Gastroesophageal sphincter (tissue), 4 donors: ENCODE measurements at regions not wholly inside any gene's neighbourhood (a gene's known extent, or its start where the extent isn't known, plus 50 kb on each side); places are given as distances from the start of the nearest gene placed in this dataset.

Experiments used
- ATAC-seq: fragments of 150-250 bp; one replicate; pipeline ENCODE4 v1.9.1; 2016; ENCODE audit warnings: mild to moderate bottlenecking, moderate library complexity
- H3K27ac ChIP-seq, 4 donors: fragments of 200-600 bp; sonication (generic) in 3 of 4; 1 replicate in 3 of 4; 2 replicates in 1 of 4; pipeline ENCODE4 v1.5.1; 2016 to 2019
- H3K27me3 ChIP-seq: fragments of 200-600 bp; sonication (generic); one replicate; pipeline ENCODE4 v1.5.1; 2019
- H3K36me3 ChIP-seq, 2 donors: fragments of 200-600 bp; sonication (generic); one replicate each; pipeline ENCODE4 v1.5.1; 2019; ENCODE audit warnings: control low read depth in 1 of 2
- H3K4me1 ChIP-seq, 3 donors: fragments of 200-600 bp; sonication (generic); 1 replicate in 2 of 3; 2 replicates in 1 of 3; pipeline ENCODE4 v1.5.1; 2016 to 2019; ENCODE audit warnings: control low read depth in 2 of 3
- H3K4me3 ChIP-seq, 2 donors: fragments of 200-600 bp; sonication (generic); one replicate each; pipeline ENCODE4 v1.5.1; 2019; ENCODE audit warnings: mild to moderate bottlenecking in 1 of 2, moderate library complexity in 1 of 2
- H3K9me3 ChIP-seq, 3 donors: fragments of 200-600 bp; sonication (generic); one replicate each; pipeline ENCODE4 v1.5.1; 2017 to 2019; ENCODE audit warnings: control low read depth in 2 of 3
- CTCF ChIP-seq, 4 experiments: fragments of 200-600 bp in 2 of 4; fragments of 450-650 bp in 2 of 4; sonication (generic) in 1 of 4; IDR thresholded peaks; one replicate each; pipeline ENCODE4 v1.5.1; 2017 to 2019; ENCODE audit warnings: antibody characterized with exemption in 4 of 4, mild to moderate bottlenecking in 2 of 4, moderate library complexity in 2 of 4
- EP300 ChIP-seq: sonication (generic); formaldehyde crosslinking; IDR thresholded peaks from one replicate; pipeline ENCODE4 v1.6.1; 2017; ENCODE audit warnings: antibody characterized with exemption, mild to moderate bottlenecking
- POLR2A ChIP-seq, 2 donors: fragments of 450-650 bp; IDR thresholded peaks; one replicate each; pipeline ENCODE4 v1.6.1; 2017; ENCODE audit warnings: antibody characterized with exemption in 2 of 2, mild to moderate bottlenecking in 2 of 2, moderate library complexity in 1 of 2
- POLR2AphosphoS5 ChIP-seq: sonication (generic); formaldehyde crosslinking; IDR thresholded peaks from one replicate; pipeline ENCODE4 v1.6.1; 2017; ENCODE audit warnings: antibody characterized with exemption
- WGBS, 2 donors: methylation state at CpG; one replicate each; pipeline ENCODE4 v1.1.5; 2018; ENCODE audit warnings: low coverage in 1 of 2; 5-methylcytosine and 5-hydroxymethylcytosine counted together

- TF ChIP-seq POLR2AphosphoS5, result peak; percentile 40
- TF ChIP-seq EP300, result no peak
- no peaks in the 10 kb centered on the region for H3K9me3 ChIP-seq
- no peaks in the 10 kb centered on the region for H3K27me3 ChIP-seq
- ATAC-seq, result no peak
- no peaks in the 10 kb centered on the region for H3K36me3 ChIP-seq
- no peak overlapping the region for H3K4me3 ChIP-seq
- H3K4me1 ChIP-seq, result peaks cover 0 to 15% (median 0%) of the 10 kb centered on the region in 3 donors
- H3K27ac ChIP-seq, result no peak overlapping the region
- WGBS, 2 donors, result 56 to 71% methylated on average over 3 to 6 of the region's 6 CpGs
Measured at GRCh38 chr10:78925800-78926319, 142.9 kb upstream of the ZMIZ1 start.

- Histone ChIP-seq H3K36me3 (no peaks in the 10 kb centered on the region), H3K4me1 (peaks cover 0 to 26% (median 2%) of the 10 kb centered on the region in 3 donors), H3K4me3 (no peak overlapping the region), H3K27ac (no peak overlapping the region), H3K27me3 (no peaks in the 10 kb centered on the region), H3K9me3 (no peaks in the 10 kb centered on the region)
- 93 to 100% methylated on average over 3 to 6 of the region's 11 CpGs for WGBS, 2 donors
- ATAC-seq, result no peak
- TF ChIP-seq POLR2A (IDR thresholded peaks at IDR 0.05) (no peak), POLR2AphosphoS5 (no peak), CTCF (IDR thresholded peaks at IDR 0.05) (no peak), EP300 (no peak)
Measured at GRCh38 chr10:78927257-78927995, 141.3 kb upstream of the ZMIZ1 start.

- no peak for TF ChIP-seq POLR2AphosphoS5
- TF ChIP-seq EP300, result no peak
- no peak for TF ChIP-seq POLR2A (IDR thresholded peaks at IDR 0.05)
- TF ChIP-seq CTCF (IDR thresholded peaks at IDR 0.05), result no peak
- WGBS, 2 donors, result 93 to 94% methylated on average over 2 of the region's 3 CpGs
Measured at GRCh38 chr10:78928330-78928729, 140.4 kb upstream of the ZMIZ1 start.

GRCh38 chr10:78929541-78929940, 139.2 kb upstream of the ZMIZ1 start:
- Histone ChIP-seq H3K9me3 (no peaks in the 10 kb centered on the region), H3K27me3 (no peaks in the 10 kb centered on the region), H3K27ac (no peak overlapping the region), H3K4me3 (no peak overlapping the region), H3K36me3 (no peaks in the 10 kb centered on the region), H3K4me1 (peaks cover 0 to 23% (median 3%) of the 10 kb centered on the region in 3 donors)
- no peak for TF ChIP-seq POLR2A (IDR thresholded peaks at IDR 0.05)
- TF ChIP-seq POLR2AphosphoS5, result no peak
- no peak for TF ChIP-seq CTCF (IDR thresholded peaks at IDR 0.05)
- no peak for TF ChIP-seq EP300
- WGBS, 2 donors, result no CpG with 5 or more reads among the region's 1 CpG
- no peak for ATAC-seq

More at GRCh38 chr10:78928330-78928729, 140.4 kb upstream of the ZMIZ1 start:
- Histone ChIP-seq H3K27me3 (no peaks in the 10 kb centered on the region), H3K27ac (no peak overlapping the region), H3K4me3 (no peak overlapping the region), H3K36me3 (no peaks in the 10 kb centered on the region), H3K9me3 (no peaks in the 10 kb centered on the region), H3K4me1 (peaks cover 0 to 32% (median 3%) of the 10 kb centered on the region in 3 donors)
- no peak for ATAC-seq

GRCh38 chr10:78931321-78932053, 137.3 kb upstream of the ZMIZ1 start:
- TF ChIP-seq CTCF (IDR thresholded peaks at IDR 0.05) (no peak), POLR2A (IDR thresholded peaks at IDR 0.05) (no peak), EP300 (no peak), POLR2AphosphoS5 (no peak)
- 73 to 81% methylated on average over 8 to 9 of the region's 21 CpGs for WGBS, 2 donors
- Histone ChIP-seq H3K27ac (peak overlapping the region in 3 of 4 donors; percentile 10 to 41 (median 33)), H3K9me3 (no peaks in the 10 kb centered on the region), H3K27me3 (no peaks in the 10 kb centered on the region), H3K36me3 (no peaks in the 10 kb centered on the region), H3K4me3 (no peak overlapping the region), H3K4me1 (peaks cover 0 to 42% (median 3%) of the 10 kb centered on the region in 3 donors)
- ATAC-seq, result peak; percentile 84
